ENCODE measurements at regions not wholly inside any gene's neighbourhood (a gene's known extent, or its start where the extent isn't known, plus 50 kb on each side); places are given as distances from the start of the nearest gene placed in this dataset.

GRCh38 chr9:126225611-126226609 lies 100.7 kb upstream of the MVB12B start:
- no peak for DNase-seq

- DNase-seq = no peak
Observed at GRCh38 chr9:126226991-126227936, 99.4 kb upstream of the MVB12B start.

GRCh38 chr9:126228111-126228780 lies 98.4 kb upstream of the MVB12B start:
- DNase-seq = no peak

- DNase-seq = peak; percentile 82
Observed at GRCh38 chr9:126228781-126229444, 97.7 kb upstream of the MVB12B start.

- DNase-seq = no peak
Observed at GRCh38 chr9:126229501-126229900, 97.1 kb upstream of the MVB12B start.

- DNase-seq = no peak
Observed at GRCh38 chr9:126230692-126231091, 95.9 kb upstream of the MVB12B start.

GRCh38 chr9:126232461-126232860 lies 94.2 kb upstream of the MVB12B start:
- no peak for DNase-seq

- DNase-seq = no peak
Observed at GRCh38 chr9:126233175-126233574, 93.5 kb upstream of the MVB12B start.

- DNase-seq = no peak
Observed at GRCh38 chr9:126233913-126234525, 92.6 kb upstream of the MVB12B start.

GRCh38 chr9:126234681-126235335 lies 91.8 kb upstream of the MVB12B start:
- DNase-seq = no peak

- DNase-seq = no peak
Observed at GRCh38 chr9:126235336-126236243, 91.0 kb upstream of the MVB12B start.

GRCh38 chr9:126236273-126236672 lies 90.4 kb upstream of the MVB12B start:
- DNase-seq = no peak

- no peak for DNase-seq
Observed at GRCh38 chr9:126238415-126238814, 88.2 kb upstream of the MVB12B start.

- DNase-seq = no peak
Observed at GRCh38 chr9:126239515-126239914, 87.1 kb upstream of the MVB12B start.

- no peak for DNase-seq
Observed at GRCh38 chr9:126240835-126241234, 85.8 kb upstream of the MVB12B start.

GRCh38 chr9:126248680-126249079 lies 77.9 kb upstream of the MVB12B start:
- no peak for DNase-seq

GRCh38 chr9:126261584-126262356 lies 64.9 kb upstream of the MVB12B start:
- no peak for DNase-seq

GRCh38 chr9:126262738-126263137 lies 63.9 kb upstream of the MVB12B start:
- DNase-seq = no peak

- DNase-seq = no peak
Observed at GRCh38 chr9:126270556-126270955, 56.1 kb upstream of the MVB12B start.
